Erythroblast (primary cell): ENCODE measurements at regions not wholly inside any gene's neighbourhood (a gene's known extent, or its start where the extent isn't known, plus 50 kb on each side); places are given as distances from the start of the nearest gene placed in this dataset.

Source experiments
- GATA1 ChIP-seq: IDR thresholded peaks from 2 replicates; pipeline ENCODE4 v1.6.1; 2011; ENCODE audit warnings: low read depth, mild to moderate bottlenecking, control low read depth, low read length, moderate library complexity
- POLR2A ChIP-seq: IDR thresholded peaks from 2 replicates; pipeline ENCODE4 v1.6.1; 2011; ENCODE audit warnings: mild to moderate bottlenecking, low read length

GRCh38 chr22:33160525-33160924, 102.3 kb upstream of the SYN3 start:
- TF ChIP-seq POLR2A (no peak), GATA1 (no peak)
